GM12878 (cell line): ENCODE measurements at regions not wholly inside any gene's neighbourhood (a gene's known extent, or its start where the extent isn't known, plus 50 kb on each side); places are given as distances from the start of the nearest gene placed in this dataset.

Source experiments
- ATAC-seq: fragments of 200-7000 bp; cut with Tn5 transposase; 3 replicates; pipeline ENCODE4 v1.9.1; 2020; ENCODE audit warnings: mild to moderate bottlenecking, moderate library complexity
- BruUV-seq: library from RNA; stranded (reverse); fragments of 400-500 nt; replicated peaks from 2 replicates; lab custom pipeline; 2021; lab: Mats Ljungman, UMichigan
- CTCF ChIA-PET: fragments of 300-600 bp; sonication (Branson Sonifier 250); formaldehyde crosslinking; extraction: SDS; loops from one replicate; lab custom pipeline; 2021; ENCODE audit warnings: inconsistent platforms; lab: Yijun Ruan, JAX
- POLR2A ChIA-PET: fragments of 350-600 bp; formaldehyde crosslinking; extraction: SDS; loops from one replicate; lab custom pipeline; 2021; ENCODE audit warnings: inconsistent platforms; lab: Charles Lee
- RAD21 ChIA-PET: fragments of 300-600 bp; sonication (Branson Sonifier 250); formaldehyde crosslinking; loops from one replicate; lab custom pipeline; 2023; ENCODE audit warnings: antibody characterized with exemption; ENCODE audit not compliant: unreplicated experiment; lab: Charles Lee
- SMC1A ChIA-PET: fragments of 300-600 bp; sonication (Branson Sonifier 250); formaldehyde crosslinking; loops from one replicate; lab custom pipeline; 2023; ENCODE audit not compliant: unreplicated experiment, uncharacterized antibody; lab: Charles Lee
- DNase-seq: peaks from one replicate; pipeline ENCODE4 v3.0.0-alpha.2; 2011; ENCODE audit warnings: low read depth, low spot score
- FAIRE-seq: peaks from 3 replicates; lab custom pipeline; 2011; peaks lifted over from hg19 to GRCh38; lab: Jason Lieb, UNC
- H2AFZ ChIP-seq: 2 replicates; pipeline ENCODE4 v1.6.0; 2011; ENCODE audit warnings: low read depth, low read length, control low read depth; ENCODE audit not compliant: control insufficient read depth
- H3K27ac ChIP-seq: 2 replicates; pipeline ENCODE4 v1.5.1; 2011; ENCODE audit warnings: control low read depth; ENCODE audit not compliant: control insufficient read depth, insufficient read depth
- H3K27me3 ChIP-seq, 2 experiments: replicated peaks in 1 of 2; 2 replicates each; pipeline versions ENCODE4 v1.6.0 to v1.6.1; 2011; ENCODE audit warnings: low read length in 1 of 2; ENCODE audit not compliant: control insufficient read depth in 2 of 2, insufficient read depth in 2 of 2
- H3K36me3 ChIP-seq, 2 experiments: 2 replicates each; pipeline ENCODE4 v1.5.1; 2011; ENCODE audit warnings: low read length in 1 of 2; ENCODE audit not compliant: control insufficient read depth in 2 of 2, insufficient read depth in 2 of 2
- H3K4me1 ChIP-seq: 2 replicates; pipeline ENCODE4 v1.6.1; 2011; ENCODE audit warnings: mild to moderate bottlenecking, low read length, moderate library complexity, mixed read lengths; ENCODE audit not compliant: control insufficient read depth, insufficient read depth
- H3K4me2 ChIP-seq: 2 replicates; pipeline ENCODE4 v1.6.0; 2011; ENCODE audit warnings: control low read depth; ENCODE audit not compliant: control insufficient read depth, insufficient read depth
- H3K4me3 ChIP-seq: fragments of 200-600 bp; sonication (generic); 2 replicates; pipeline ENCODE4 v1.5.1; 2016
- H3K79me2 ChIP-seq: 2 replicates; pipeline ENCODE4 v1.6.0; 2011; ENCODE audit warnings: low read length; ENCODE audit not compliant: control insufficient read depth, insufficient read depth
- H3K9ac ChIP-seq: 2 replicates; pipeline ENCODE4 v1.8.0; 2011; ENCODE audit warnings: low read length, control low read depth, mixed read lengths; ENCODE audit not compliant: control insufficient read depth, insufficient read depth
- H3K9me3 ChIP-seq: replicated peaks from 3 replicates; pipeline ENCODE4 v1.5.1; 2011; ENCODE audit warnings: mild to moderate bottlenecking, low read length; ENCODE audit not compliant: control insufficient read depth, insufficient read depth
- H4K20me1 ChIP-seq: 2 replicates; pipeline ENCODE4 v1.6.0; 2011; ENCODE audit not compliant: control insufficient read depth, insufficient read depth
- ZNF274 ChIP-seq: IDR thresholded peaks from one replicate; pipeline ENCODE4 v1.8.0; 2011; ENCODE audit not compliant: insufficient read length, insufficient read depth
- WGBS: methylation state at CpG from one replicate; pipeline ENCODE4 v1.1.6; 2016; ENCODE audit warnings: low lambda C conversion rate; ENCODE audit not compliant: insufficient replicate concordance, insufficient coverage; ENCODE audit errors: missing lambda C conversion rate; 5-methylcytosine and 5-hydroxymethylcytosine counted together
- in situ Hi-C: fragments of 300-500 bp; cut with MboI; formaldehyde crosslinking; loops from 9 replicates; pipeline ENCODE4 v1.14.3; 2018; ENCODE audit warnings: mixed read lengths
- intact Hi-C: fragments of 100-400 bp; cut with micrococcal nuclease; formaldehyde crosslinking; loops from one replicate; pipeline ENCODE4 v1.14.2; 2022; ENCODE audit not compliant: unreplicated experiment
- TF ChIP-seq, protein P1 (sequence below): IDR thresholded peaks from 2 replicates; pipeline ENCODE4 v1.6.1; 2011; ENCODE audit warnings: borderline replicate concordance, low read depth, mild to moderate bottlenecking, moderate library complexity, low read length; ENCODE audit not compliant: insufficient read depth, poor library complexity, severe bottlenecking
- TF ChIP-seq, protein P2 (sequence below): fragments of 450-650 bp; IDR thresholded peaks from 2 replicates; pipeline ENCODE4 v1.6.1; 2014; ENCODE audit warnings: mild to moderate bottlenecking
- TF ChIP-seq, protein P3 (sequence below): IDR thresholded peaks from 2 replicates; pipeline ENCODE4 v1.6.1; 2012; ENCODE audit warnings: low read depth, low read length, improper control_type of control experiment

DNA sequence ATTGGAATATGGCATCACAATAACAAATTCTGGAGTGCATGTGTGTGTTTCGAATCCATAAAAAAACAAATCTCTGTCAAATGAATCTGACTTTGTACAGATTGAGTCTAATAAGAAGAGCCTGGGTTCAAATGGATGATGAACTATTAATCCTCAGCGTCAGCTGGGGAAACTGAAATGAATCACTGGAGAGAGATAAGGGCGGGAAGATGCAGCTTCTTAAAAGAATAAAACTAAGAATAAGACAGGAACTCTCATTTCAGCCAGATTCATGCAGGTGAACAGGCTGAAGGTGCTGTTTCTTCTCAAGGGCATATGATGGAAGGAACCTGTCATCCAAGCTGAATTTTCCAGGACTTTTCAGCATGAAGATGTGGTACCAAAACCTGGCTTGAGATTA lies 202.6 kb upstream of the TRIB2 start (continued):
- TF ChIP-seq, protein P1, sequence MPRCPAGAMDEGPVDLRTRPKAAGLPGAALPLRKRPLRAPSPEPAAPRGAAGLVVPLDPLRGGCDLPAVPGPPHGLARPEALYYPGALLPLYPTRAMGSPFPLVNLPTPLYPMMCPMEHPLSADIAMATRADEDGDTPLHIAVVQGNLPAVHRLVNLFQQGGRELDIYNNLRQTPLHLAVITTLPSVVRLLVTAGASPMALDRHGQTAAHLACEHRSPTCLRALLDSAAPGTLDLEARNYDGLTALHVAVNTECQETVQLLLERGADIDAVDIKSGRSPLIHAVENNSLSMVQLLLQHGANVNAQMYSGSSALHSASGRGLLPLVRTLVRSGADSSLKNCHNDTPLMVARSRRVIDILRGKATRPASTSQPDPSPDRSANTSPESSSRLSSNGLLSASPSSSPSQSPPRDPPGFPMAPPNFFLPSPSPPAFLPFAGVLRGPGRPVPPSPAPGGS = no peak
- TF ChIP-seq ZNF274 = no peak

DNA sequence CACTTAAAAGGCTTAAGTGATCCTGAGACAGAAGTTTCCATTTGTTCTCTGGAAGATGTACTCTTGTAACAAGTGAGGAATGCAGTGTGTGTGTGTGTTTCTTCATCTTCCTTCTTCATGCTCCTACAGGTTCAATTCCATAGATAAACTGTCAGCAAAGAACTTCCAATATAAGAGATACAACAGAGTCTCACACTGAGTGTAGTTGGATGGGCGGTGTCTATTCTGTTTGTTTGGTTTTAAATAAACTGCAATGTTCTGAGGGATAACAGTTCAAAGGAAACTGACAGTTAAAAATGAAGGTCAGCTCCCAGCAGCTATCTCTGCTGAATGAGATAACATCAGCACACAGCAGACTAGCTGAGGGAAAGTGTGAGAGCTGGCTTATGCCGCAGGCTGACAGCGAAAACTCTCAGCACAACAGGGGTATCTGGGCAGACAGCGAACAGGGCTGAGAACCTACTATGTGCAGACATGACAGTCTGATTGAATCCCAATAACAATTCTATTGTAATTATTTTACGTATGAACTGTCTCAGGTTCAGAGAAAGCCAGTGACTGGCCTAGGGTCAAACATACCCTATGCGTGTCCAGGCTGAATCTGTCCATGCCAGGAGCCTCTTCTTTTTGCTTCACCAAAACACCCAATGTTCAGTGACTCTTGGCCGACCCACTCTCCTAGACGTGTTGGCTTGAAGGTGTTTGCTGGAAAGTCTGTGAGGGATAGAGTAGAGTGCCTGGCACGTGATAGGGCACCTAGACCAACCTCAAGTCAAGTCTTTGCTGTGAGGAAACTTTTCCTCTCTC lies 201.9 kb upstream of the TRIB2 start:
- DNase-seq = no peak

More for the DNA sequence above, 201.9 kb upstream of the TRIB2 start:
- H3K4me2 ChIP-seq = no peak overlapping the region
- ATAC-seq = no peak
- WGBS = 79% methylated on average over 9 of the region's 9 CpGs
- no peak overlapping the region for H2AFZ ChIP-seq
- H3K27ac ChIP-seq = no peak overlapping the region
- H3K9me3 ChIP-seq = no peaks in the 10 kb centered on the region
- H3K36me3 ChIP-seq = no peaks in the 10 kb centered on the region
- ChIA-PET SMC1A (no interaction called here), POLR2A (no interaction called here), RAD21 (no interaction called here)
- in situ Hi-C loops (no loop called here), intact Hi-C loops (no loop called here)
- H3K9ac ChIP-seq = no peak overlapping the region
- no peaks in the 10 kb centered on the region for H4K20me1 ChIP-seq
- no TSS peak for BruUV-seq
- no peaks in the 10 kb centered on the region for H3K27me3 ChIP-seq
- H3K79me2 ChIP-seq = no peaks in the 10 kb centered on the region
- H3K4me1 ChIP-seq = no peaks in the 10 kb centered on the region
- TF ChIP-seq, protein P2, sequence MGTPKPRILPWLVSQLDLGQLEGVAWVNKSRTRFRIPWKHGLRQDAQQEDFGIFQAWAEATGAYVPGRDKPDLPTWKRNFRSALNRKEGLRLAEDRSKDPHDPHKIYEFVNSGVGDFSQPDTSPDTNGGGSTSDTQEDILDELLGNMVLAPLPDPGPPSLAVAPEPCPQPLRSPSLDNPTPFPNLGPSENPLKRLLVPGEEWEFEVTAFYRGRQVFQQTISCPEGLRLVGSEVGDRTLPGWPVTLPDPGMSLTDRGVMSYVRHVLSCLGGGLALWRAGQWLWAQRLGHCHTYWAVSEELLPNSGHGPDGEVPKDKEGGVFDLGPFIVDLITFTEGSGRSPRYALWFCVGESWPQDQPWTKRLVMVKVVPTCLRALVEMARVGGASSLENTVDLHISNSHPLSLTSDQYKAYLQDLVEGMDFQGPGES = no peak
- TF ChIP-seq, protein P3, sequence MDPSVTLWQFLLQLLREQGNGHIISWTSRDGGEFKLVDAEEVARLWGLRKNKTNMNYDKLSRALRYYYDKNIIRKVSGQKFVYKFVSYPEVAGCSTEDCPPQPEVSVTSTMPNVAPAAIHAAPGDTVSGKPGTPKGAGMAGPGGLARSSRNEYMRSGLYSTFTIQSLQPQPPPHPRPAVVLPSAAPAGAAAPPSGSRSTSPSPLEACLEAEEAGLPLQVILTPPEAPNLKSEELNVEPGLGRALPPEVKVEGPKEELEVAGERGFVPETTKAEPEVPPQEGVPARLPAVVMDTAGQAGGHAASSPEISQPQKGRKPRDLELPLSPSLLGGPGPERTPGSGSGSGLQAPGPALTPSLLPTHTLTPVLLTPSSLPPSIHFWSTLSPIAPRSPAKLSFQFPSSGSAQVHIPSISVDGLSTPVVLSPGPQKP = no peak
- TF ChIP-seq, all 136 proteins: peak for 0
- CTCF ChIA-PET = no interaction called here
- FAIRE-seq = no peak
- H3K4me3 ChIP-seq = no peak overlapping the region
